K562 (cell line): ENCODE measurements at regions not wholly inside any gene's neighbourhood (a gene's known extent, or its start where the extent isn't known, plus 50 kb on each side); places are given as distances from the start of the nearest gene placed in this dataset.

Source experiments
- ARID3B ChIP-seq: fragments of 250-450 bp; sonication (Bioruptor Pico); IDR thresholded peaks from 2 replicates; pipeline ENCODE4 v1.4.0; 2020; ENCODE audit warnings: borderline replicate concordance
- ATF3 ChIP-seq, 2 experiments: fragments of 450-650 bp in 1 of 2; sonication (generic) in 1 of 2; formaldehyde crosslinking in 1 of 2; IDR thresholded peaks in 1 of 2; conservative IDR thresholded peaks in 1 of 2; 2 replicates each; pipeline versions ENCODE4 v1.6.1 to v1.8.1; 2016 to 2023; ENCODE audit warnings: mild to moderate bottlenecking in 2 of 2, moderate library complexity in 2 of 2, inconsistent platforms in 1 of 2, missing genetic modification reagents in 1 of 2
- ATF7 ChIP-seq: fragments of 450-650 bp; IDR thresholded peaks from 2 replicates; pipeline ENCODE4 v1.7.1; 2014; ENCODE audit warnings: mild to moderate bottlenecking, moderate library complexity
- CBX1 ChIP-seq: sonication (generic); IDR thresholded peaks from 2 replicates; pipeline ENCODE4 v1.6.1; 2016; ENCODE audit warnings: antibody characterized with exemption, low read depth, mild to moderate bottlenecking
- CCAR2 ChIP-seq: fragments of 200-400 bp; formaldehyde crosslinking; IDR thresholded peaks from 2 replicates; pipeline ENCODE4 v1.6.1; 2017; ENCODE audit warnings: mild to moderate bottlenecking, low read depth, low read length
- CHD2 ChIP-seq: IDR thresholded peaks from 2 replicates; pipeline ENCODE4 v1.6.1; 2011; ENCODE audit warnings: low read depth, low read length
- HCFC1 ChIP-seq: IDR thresholded peaks from 2 replicates; pipeline ENCODE4 v1.6.1; 2012; ENCODE audit warnings: low read depth, low read length, improper control_type of control experiment
- HES1 ChIP-seq: fragments of 450-650 bp; IDR thresholded peaks from 2 replicates; pipeline ENCODE4 v1.6.1; 2016; ENCODE audit warnings: low read depth, mild to moderate bottlenecking, moderate library complexity
- ID3 ChIP-seq, 2 experiments: fragments of 250-450 bp in 1 of 2; fragments of 450-650 bp in 1 of 2; sonication (Bioruptor Pico) in 1 of 2; IDR thresholded peaks; 2 replicates each; pipeline versions ENCODE4 v1.6.1 to v1.8.0; 2016 to 2021; ENCODE audit warnings: mild to moderate bottlenecking in 2 of 2, moderate library complexity in 2 of 2, missing compliant biosample characterization in 1 of 2, missing genetic modification characterization in 1 of 2
- MAFK ChIP-seq: IDR thresholded peaks from 2 replicates; pipeline ENCODE4 v1.6.1; 2011; ENCODE audit warnings: low read length, improper control_type of control experiment
- MLX ChIP-seq, 2 experiments: fragments of 450-650 bp in 1 of 2; sonication (generic) in 1 of 2; formaldehyde crosslinking; conservative IDR thresholded peaks; 2 replicates each; pipeline versions ENCODE4 v1.4.0 to v1.8.1; 2020 to 2022; ENCODE audit warnings: mild to moderate bottlenecking in 1 of 2, missing genetic modification reagents in 1 of 2
- MNT ChIP-seq, 2 experiments: fragments of 450-650 bp; conservative IDR thresholded peaks; 2 replicates each; pipeline ENCODE4 v1.6.1; 2017; ENCODE audit warnings: mild to moderate bottlenecking in 2 of 2, moderate library complexity in 2 of 2
- NBN ChIP-seq: fragments of 450-650 bp; IDR thresholded peaks from 2 replicates; pipeline ENCODE4 v1.6.1; 2016; ENCODE audit warnings: low read depth, mild to moderate bottlenecking
- PHF21A ChIP-seq: fragments of 450-650 bp; IDR thresholded peaks from 2 replicates; pipeline ENCODE4 v1.6.1; 2017; ENCODE audit warnings: low read depth, borderline replicate concordance
- PRMT5 ChIP-seq: sonication (generic); formaldehyde crosslinking; IDR thresholded peaks from 2 replicates; pipeline ENCODE4 v1.5.0; 2020; ENCODE audit warnings: missing genetic modification reagents
- ZNF639 ChIP-seq, 2 experiments: fragments of 200-800 bp in 1 of 2; sonication (Bioruptor generic) in 1 of 2; sonication (generic) in 1 of 2; formaldehyde crosslinking in 1 of 2; IDR thresholded peaks in 1 of 2; conservative IDR thresholded peaks in 1 of 2; 2 replicates each; pipeline versions ENCODE4 v1.5.0 to v1.6.1; 2016 to 2020; ENCODE audit warnings: missing compliant biosample characterization in 1 of 2, missing genetic modification characterization in 1 of 2, missing genetic modification reagents in 1 of 2

- peak; percentile 81 for TF ChIP-seq NBN
- TF ChIP-seq HCFC1 = 0 out of 2 replicates have a peak, but pooled peaks have one; percentile 14
- peak; percentile 2; the same call in 1 of the 2 replicates for TF ChIP-seq ATF7
- TF ChIP-seq CHD2 = 0 out of 2 replicates have a peak, but pooled peaks have one; percentile 11
- TF ChIP-seq ZNF639 (CRISPR knock-in tag; conservative IDR thresholded peaks at IDR 0.05 in 1 of 2, IDR thresholded peaks at IDR 0.05 in 1 of 2) = peak in 1 of 2 experiments; percentile 83; a peak in 1 of 4 replicates
- TF ChIP-seq PHF21A = no peak
- TF ChIP-seq MLX (CRISPR knock-in tag; conservative IDR thresholded peaks at IDR 0.05) = 0 out of 4 replicates have a peak, but pooled peaks of 1 of the 2 experiments have one; percentile 50
- no peak for TF ChIP-seq ARID3B
- 0 out of 2 replicates have a peak, but pooled peaks have one; percentile 10 for TF ChIP-seq HES1
- TF ChIP-seq MAFK = peak; percentile 45; the same call in 1 of the 2 replicates
- TF ChIP-seq ATF3 (IDR thresholded peaks at IDR 0.05) = no peak
- no peak for TF ChIP-seq ATF3 (CRISPR knock-in tag; conservative IDR thresholded peaks at IDR 0.05)
- no peak for TF ChIP-seq CCAR2
- TF ChIP-seq MNT (conservative IDR thresholded peaks at IDR 0.05) = peak in 1 of 2 experiments; percentile 57; a peak in 2 of 4 replicates
- TF ChIP-seq PRMT5 (CRISPR knock-in tag) = no peak
- TF ChIP-seq CBX1 = peak; percentile 3; the same call in 1 of the 2 replicates
- TF ChIP-seq ID3 (CRISPR knock-in tag; IDR thresholded peaks at IDR 0.05) = no peak
- TF ChIP-seq ID3 (tag; IDR thresholded peaks at IDR 0.05) = 0 out of 2 replicates have a peak, but pooled peaks have one; percentile 32
Observed at GRCh38 chr16:85461814-85462713, 151.1 kb upstream of the GSE1 start (continued).
